ENCODE measurements at regions not wholly inside any gene's neighbourhood (a gene's known extent, or its start where the extent isn't known, plus 50 kb on each side); places are given as distances from the start of the nearest gene placed in this dataset.

GRCh38 chr9:134240361-134240760, 76.0 kb upstream of the RNU6ATAC start:
- intact Hi-C loops (cut with micrococcal nuclease) = no loop called here
- Mint-ChIP-seq H3K27me3 (no peaks in the 10 kb centered on the region), H3K4me3 (no peak overlapping the region), H3K9me3 (no peaks in the 10 kb centered on the region), H3K4me1 (ENCODE audit: low read depth) (peaks cover 12% of the 10 kb centered on the region), H3K36me3 (ENCODE audit: low read depth) (no peaks in the 10 kb centered on the region), H3K27ac (no peak overlapping the region)
- DNase-seq = no peak
- POLR2A ChIA-PET = no interaction called here
- no peak for TF ChIP-seq CTCF (IDR thresholded peaks at IDR 0.05)
- CTCF ChIA-PET = no interaction called here
- ATAC-seq = no peak

- Mint-ChIP-seq H3K4me3 (no peak overlapping the region), H3K36me3 (ENCODE audit: low read depth) (no peaks in the 10 kb centered on the region), H3K27me3 (no peaks in the 10 kb centered on the region), H3K27ac (no peak overlapping the region), H3K4me1 (ENCODE audit: low read depth) (peaks cover 12% of the 10 kb centered on the region), H3K9me3 (peaks cover 8% of the 10 kb centered on the region)
- ATAC-seq (no peak), DNase-seq (no peak)
- TF ChIP-seq CTCF (IDR thresholded peaks at IDR 0.05) = no peak
- intact Hi-C loops (cut with micrococcal nuclease) = no loop called here
- POLR2A ChIA-PET = no interaction called here
- CTCF ChIA-PET = no interaction called here
These were observed 78.3 kb upstream of the RNU6ATAC start for GRCh38 chr9:134242706-134243105.

GRCh38 chr9:134243778-134244467, 79.6 kb upstream of the RNU6ATAC start:
- H3K27me3 Mint-ChIP-seq = no peaks in the 10 kb centered on the region

GRCh38 chr9:134245179-134245578, 80.8 kb upstream of the RNU6ATAC start:
- intact Hi-C loops (cut with micrococcal nuclease) = no loop called here
- Mint-ChIP-seq H3K4me1 (ENCODE audit: low read depth) (peaks cover 12% of the 10 kb centered on the region), H3K4me3 (no peak overlapping the region), H3K27me3 (no peaks in the 10 kb centered on the region), H3K36me3 (ENCODE audit: low read depth) (no peaks in the 10 kb centered on the region), H3K9me3 (peaks cover 19% of the 10 kb centered on the region), H3K27ac (no peak overlapping the region)
- TF ChIP-seq CTCF (IDR thresholded peaks at IDR 0.05) = no peak
- ChIA-PET POLR2A (interaction anchor here (1.0 to 1.1 kb wide), 2 partner anchors 19 to 1554 kb away, joined by 3 read pairs; no protein-coding TSS in a partner anchor), CTCF (interaction anchor here (1.7 kb wide), 1 partner anchor 74 kb away, joined by 6 read pairs; no protein-coding TSS in a partner anchor)
- DNase-seq (no peak), ATAC-seq (no peak)

More at GRCh38 chr9:134243778-134244467, 79.6 kb upstream of the RNU6ATAC start:
- peak; percentile 60 for DNase-seq
- CTCF ChIA-PET = interaction anchor here (0.7 to 1.7 kb wide), 4 partner anchors 26 to 588 kb away, joined by 3 to 6 read pairs (median 3); no protein-coding TSS in a partner anchor
- POLR2A ChIA-PET = interaction anchor here (1.0 kb wide), 1 partner anchor 20 kb away, joined by 3 read pairs; no protein-coding TSS in a partner anchor
- Mint-ChIP-seq H3K27ac (peak overlapping the region; percentile 5), H3K4me3 (no peak overlapping the region), H3K9me3 (peaks cover 17% of the 10 kb centered on the region), H3K4me1 (ENCODE audit: low read depth) (peaks cover 12% of the 10 kb centered on the region), H3K36me3 (ENCODE audit: low read depth) (no peaks in the 10 kb centered on the region)
- intact Hi-C loops (cut with micrococcal nuclease) = no loop called here
- no peak for TF ChIP-seq CTCF (IDR thresholded peaks at IDR 0.05)
- ATAC-seq = peak; percentile 93

- POLR2A ChIA-PET = no interaction called here
- intact Hi-C loops (cut with micrococcal nuclease) = no loop called here
- Mint-ChIP-seq H3K36me3 (ENCODE audit: low read depth) (no peaks in the 10 kb centered on the region), H3K9me3 (peaks cover 19% of the 10 kb centered on the region), H3K27ac (no peak overlapping the region), H3K4me1 (ENCODE audit: low read depth) (peaks cover 7% of the 10 kb centered on the region), H3K4me3 (no peak overlapping the region), H3K27me3 (no peaks in the 10 kb centered on the region)
- no peak for TF ChIP-seq CTCF (IDR thresholded peaks at IDR 0.05)
- DNase-seq = no peak
- CTCF ChIA-PET = interaction anchor here (0.7 kb wide), 1 partner anchor 79 kb away, joined by 3 read pairs; no protein-coding TSS in a partner anchor
- ATAC-seq = no peak
These were observed 78.2 kb upstream of the RXRA start for GRCh38 chr9:134247918-134248631.

All from activated CD8-positive, alpha-beta T cell treated with anti-CD3 and anti-CD28 coated beads for 36 hours (primary cell).